GM21786 (cell line): ENCODE measurements at regions not wholly inside any gene's neighbourhood (a gene's known extent, or its start where the extent isn't known, plus 50 kb on each side); places are given as distances from the start of the nearest gene placed in this dataset.

Experiments
- ATAC-seq: cut with Tn5 transposase; IDR thresholded peaks from one replicate; pipeline ENCODE4 v1.9.1; 2021; ENCODE audit not compliant: unreplicated experiment

- ATAC-seq: no peak
These were observed 154.0 kb upstream of the MKI67 start for GRCh38 chr10:128280271-128280670.

GRCh38 chr10:128281343-128281742 is 155.1 kb upstream of the MKI67 start:
- no peak for ATAC-seq

GRCh38 chr10:128281861-128282260 is 155.6 kb upstream of the MKI67 start:
- no peak for ATAC-seq

GRCh38 chr10:128286141-128286761 is 160.0 kb upstream of the MKI67 start:
- no peak for ATAC-seq

DNA sequence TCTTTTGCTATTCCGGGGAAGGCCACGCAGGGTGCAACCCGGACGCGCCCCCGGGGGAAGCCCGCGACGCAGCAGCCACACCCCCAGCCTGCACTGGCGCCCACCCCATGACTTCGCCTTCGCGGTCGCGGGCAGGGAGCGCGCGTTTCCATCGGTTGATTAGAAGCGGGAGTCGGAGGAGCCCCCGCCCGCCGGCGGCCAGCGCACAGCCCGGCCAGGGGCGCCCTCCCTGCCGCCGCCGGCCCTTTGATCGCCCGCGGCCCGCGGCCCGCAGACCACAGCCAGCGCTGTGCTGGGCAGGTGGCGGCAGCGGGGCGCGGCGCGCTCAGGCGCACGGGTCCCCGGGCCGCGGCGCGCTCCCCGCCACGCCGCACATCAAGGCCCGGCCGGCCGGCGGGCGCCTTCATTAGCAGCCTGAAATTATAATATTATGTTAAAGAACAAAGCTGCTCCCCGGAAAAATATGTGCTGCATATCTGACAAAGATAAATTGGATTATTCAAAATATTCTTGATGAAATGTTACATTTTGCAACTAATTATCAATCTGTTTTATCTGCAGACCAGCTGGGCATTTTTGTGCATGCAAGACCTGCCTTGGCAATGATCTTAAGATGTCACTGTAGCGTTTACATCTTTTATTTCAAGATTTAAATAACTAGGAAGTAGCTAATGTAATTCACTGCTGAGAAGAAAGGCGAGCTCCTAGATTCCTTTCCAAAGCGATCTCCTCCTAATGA is 160.7 kb upstream of the MKI67 start:
- ATAC-seq: no peak

DNA sequence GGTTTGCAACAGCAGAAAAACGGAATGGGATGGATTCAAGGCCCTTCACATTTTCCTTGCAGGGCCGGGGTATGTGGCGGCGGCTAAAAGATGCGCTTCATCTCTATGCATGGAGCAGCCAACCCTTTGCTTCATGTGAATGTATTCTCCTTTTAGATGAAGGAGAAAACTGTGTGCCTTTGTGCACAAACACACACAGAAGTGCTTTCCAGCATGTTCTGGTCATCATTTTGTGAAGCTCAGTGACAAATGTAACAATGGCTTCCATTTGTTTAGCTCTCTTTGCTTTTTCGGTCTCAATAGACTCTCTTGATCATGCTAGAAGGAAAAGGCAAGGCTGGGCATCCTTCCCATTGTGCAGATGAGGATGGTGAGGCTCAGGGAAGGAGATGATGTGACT is 161.7 kb upstream of the MKI67 start:
- ATAC-seq: no peak

DNA sequence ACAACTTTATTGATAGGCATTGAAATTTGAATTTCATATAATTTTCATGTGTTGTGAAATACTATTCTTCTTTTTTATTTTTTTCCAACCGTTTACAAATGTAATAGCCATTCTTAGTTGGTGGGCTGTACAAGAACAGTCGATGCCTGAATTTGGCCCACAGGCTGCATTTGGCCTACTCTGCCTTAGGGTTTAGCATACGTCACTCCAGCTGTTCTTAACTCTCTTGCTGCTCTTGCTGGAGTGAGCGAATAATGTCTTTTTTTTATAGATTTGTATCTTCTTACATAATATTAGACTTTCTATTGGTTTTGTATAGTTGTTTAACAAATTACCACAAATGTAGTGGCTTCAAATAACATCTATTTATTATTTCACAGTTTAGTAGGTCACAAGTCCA is 163.4 kb upstream of the MKI67 start:
- no peak for ATAC-seq

DNA sequence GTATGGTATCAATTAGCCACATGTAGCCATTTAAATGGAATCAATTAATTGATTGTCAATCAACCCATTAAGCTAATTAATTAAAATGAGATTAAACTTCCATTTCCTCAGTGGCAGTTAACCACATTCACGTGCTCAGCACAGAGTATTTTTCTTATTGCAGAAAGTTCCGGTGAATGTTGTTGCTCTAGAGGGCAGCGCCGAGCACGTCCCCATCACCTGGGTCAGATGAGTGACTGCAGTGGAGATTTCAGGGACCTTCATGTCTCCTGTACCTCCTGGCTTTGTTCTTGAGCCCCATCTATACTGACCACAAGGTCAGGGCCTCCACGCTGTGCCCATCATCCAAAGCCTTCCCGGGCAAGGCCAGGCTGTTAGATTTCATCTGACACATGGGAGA is 168.8 kb upstream of the MKI67 start:
- ATAC-seq: no peak

DNA sequence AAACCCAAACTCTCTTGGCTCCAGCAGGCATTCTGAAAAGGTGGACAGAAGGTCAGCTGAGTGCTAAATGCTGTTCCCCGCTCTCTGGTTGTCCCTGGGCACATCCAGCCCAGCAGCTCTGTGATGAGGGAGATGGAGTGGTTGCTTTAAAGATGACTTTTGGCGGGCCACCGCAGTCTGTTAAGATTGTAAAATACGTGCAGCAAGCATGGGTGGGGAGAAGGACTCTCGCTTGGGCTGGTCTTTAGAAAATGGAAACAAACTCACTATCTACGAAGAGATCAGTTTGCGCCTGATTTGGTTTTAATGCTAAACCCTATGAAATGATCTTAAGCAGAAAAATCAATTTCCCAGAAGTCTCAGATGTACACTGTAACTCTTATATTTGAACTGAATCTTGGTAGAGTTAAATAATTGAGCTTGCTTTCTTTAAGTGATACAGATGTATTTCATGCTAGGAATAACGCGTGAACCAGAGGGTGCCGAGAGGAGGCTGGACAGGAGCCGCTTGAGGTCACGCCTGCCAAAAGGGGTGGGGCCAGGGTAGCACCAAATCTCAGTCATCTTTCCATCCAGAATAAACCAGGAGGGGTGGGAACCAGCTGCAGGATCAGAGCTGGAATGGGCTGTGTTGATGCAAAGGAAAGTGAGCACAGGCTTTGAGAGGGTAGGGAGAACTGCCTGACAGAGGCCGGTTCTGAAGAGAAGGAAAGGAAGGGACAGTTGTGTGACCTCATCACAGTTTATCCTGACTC is 170.2 kb upstream of the MKI67 start:
- no peak for ATAC-seq

DNA sequence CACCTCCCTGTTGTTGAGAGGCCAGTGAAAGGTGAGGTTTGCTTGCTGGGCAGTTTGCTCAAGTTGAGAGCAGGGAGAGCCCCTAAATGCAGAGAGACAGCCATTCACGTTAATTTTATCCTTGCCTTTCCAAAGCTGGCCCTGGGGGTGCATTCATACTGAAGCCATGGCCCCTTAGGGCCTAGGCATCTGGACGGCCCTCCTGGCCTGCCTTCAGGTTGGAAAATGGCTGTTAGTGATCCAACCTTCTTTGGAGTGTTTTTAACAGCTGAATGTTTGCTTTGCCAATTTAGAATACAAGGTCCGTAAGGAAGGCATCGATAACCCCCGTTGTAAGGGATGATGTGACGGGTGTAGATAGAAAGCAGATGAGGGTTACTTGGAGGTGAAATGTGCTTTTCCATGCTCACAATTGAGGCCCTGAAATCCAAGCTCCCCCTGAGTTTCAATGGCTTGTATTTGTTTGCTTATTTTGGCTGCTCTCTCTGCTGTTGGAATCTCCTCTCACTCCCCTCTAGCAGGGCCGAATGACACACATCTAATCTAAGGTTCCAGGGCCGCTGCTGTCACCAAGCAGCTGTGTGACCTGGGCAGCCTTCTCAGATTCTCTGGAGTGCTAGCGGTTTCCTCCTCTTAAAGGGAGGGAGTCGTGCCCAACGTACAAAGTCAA is 171.6 kb upstream of the MKI67 start:
- no peak for ATAC-seq

GRCh38 chr10:128298587-128298986 is 172.4 kb upstream of the MKI67 start:
- ATAC-seq: no peak

DNA sequence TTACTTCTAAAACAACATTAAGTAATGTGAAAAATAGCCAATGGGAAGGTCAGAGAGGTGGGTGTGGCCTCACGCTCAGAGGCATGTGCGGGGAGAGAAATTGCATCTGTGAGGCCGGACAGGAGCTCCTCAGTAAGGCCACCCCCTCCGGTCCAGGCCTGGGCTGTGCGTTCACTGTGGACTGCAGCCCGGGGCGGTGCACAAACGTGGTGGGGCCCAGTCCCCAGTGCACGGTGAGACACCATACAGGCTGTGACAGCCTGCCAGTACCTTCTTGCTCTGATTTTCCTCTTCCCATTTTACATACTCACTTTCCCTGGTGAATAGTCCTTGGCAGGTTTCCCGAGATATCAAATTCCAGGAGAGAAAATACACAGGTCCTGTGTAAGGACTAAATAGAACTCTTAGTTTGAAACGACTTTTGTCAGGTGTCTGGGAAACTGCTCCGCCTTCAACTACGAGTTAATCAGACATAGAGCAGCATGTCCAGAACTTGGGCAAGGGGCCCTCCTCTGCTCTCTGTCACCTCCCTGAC is 174.1 kb upstream of the MKI67 start:
- no peak for ATAC-seq

DNA sequence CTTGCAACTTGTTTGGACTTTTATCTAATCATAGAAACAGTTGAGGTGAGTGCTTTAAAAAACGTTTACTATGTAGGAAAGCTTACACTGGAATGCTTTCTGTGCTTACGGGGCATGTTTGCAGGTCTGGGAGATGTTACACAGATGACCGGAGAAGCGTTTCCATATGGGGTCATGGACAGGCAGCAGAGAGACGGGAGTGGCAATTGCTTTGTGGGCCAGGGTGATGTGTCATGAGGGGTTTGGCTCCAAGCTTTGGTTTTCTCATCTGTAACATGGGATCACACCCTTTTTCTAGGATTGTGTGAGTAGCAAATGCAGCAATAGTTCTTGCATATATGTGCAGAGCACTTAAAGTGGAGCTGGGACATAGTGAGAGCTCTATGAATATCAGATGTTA is 174.8 kb upstream of the MKI67 start:
- no peak for ATAC-seq

DNA sequence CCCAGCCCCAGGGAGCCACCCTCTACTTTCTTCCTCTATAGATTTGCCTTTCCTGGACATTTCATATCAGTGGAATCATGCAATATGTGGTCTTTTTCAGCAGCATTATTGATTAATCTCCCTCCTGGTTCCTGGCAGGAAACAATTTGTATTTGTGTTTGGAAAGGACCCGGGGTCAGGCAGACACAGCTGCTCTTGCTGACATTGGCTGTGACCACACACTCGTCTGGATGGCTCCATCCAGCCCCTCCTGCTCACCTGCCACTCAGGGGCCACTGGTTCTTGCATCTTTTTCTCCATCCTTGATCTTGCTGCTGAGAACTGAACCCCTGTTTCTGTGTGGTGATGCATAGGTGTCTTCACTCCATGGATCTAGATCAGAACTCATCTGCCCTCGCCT is 176.6 kb upstream of the MKI67 start:
- ATAC-seq: no peak

GRCh38 chr10:128304271-128304670 is 178.0 kb upstream of the MKI67 start:
- no peak for ATAC-seq

GRCh38 chr10:128305601-128306345 is 179.6 kb upstream of the MKI67 start:
- ATAC-seq: no peak

DNA sequence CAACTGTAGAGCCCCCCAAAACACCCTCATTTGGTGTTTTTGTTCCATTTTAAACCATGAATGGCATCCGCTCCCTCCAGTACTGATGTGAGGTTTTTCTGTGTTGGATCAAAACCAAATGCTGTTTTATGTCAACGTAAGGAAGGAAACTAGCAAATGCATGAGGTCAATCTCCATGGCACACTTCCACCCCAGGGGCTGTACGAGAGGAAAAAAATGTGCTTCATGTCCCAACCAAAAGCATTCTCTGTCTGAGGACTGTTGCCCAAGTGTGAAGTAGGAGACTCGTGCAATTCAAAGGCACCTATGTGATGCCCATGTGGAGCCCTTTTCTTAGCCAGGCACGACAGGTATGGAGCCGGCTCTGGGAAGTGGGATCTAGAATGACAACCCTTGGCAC is 180.3 kb upstream of the MKI67 start:
- ATAC-seq: no peak

- ATAC-seq: no peak
These were observed 180.7 kb upstream of the MKI67 start for GRCh38 chr10:128306966-128307365.

DNA sequence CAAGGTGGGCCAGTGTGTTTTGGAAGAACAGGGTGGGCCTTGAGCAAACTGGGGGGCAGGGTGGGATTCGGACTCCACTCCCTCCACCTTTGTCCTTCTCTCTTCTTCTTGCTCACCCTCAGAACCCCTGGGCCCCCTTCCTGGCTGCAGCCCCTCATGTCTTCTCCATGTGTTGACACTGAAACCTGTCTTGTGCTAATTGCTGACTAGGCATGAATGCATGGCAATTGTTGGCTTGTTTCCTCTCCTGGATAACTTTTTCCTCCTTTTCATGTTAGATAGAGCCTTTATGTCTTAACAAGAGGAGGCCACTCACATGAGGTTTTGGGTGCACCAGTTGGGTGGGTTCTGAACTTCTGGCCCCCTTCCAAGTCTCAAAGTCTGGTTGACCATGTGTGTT is 181.6 kb upstream of the MKI67 start:
- ATAC-seq: no peak

GRCh38 chr10:128310971-128311658 is 184.9 kb upstream of the MKI67 start:
- no peak for ATAC-seq
